ENCODE measurements at regions not wholly inside any gene's neighbourhood (a gene's known extent, or its start where the extent isn't known, plus 50 kb on each side); places are given as distances from the start of the nearest gene placed in this dataset.

- TF ChIP-seq BACH2 (CRISPR knock-in tag; IDR thresholded peaks at IDR 0.05; ENCODE audit: borderline replicate concordance), result no peak
- no peak for TF ChIP-seq PATZ1 (CRISPR knock-in tag; IDR thresholded peaks at IDR 0.05; ENCODE audit: borderline replicate concordance)
- no peak for TF ChIP-seq ZNF8 (CRISPR knock-in tag; IDR thresholded peaks at IDR 0.05)
- TF ChIP-seq TCF4 (CRISPR knock-in tag; IDR thresholded peaks at IDR 0.05; ENCODE audit: borderline replicate concordance), result no peak
- TF ChIP-seq ESRRG (CRISPR knock-in tag; IDR thresholded peaks at IDR 0.05), result no peak
These were observed 87.5 kb upstream of the RCN1 start for GRCh38 chr11:32003335-32003734.
